Colonic mucosa (tissue), 4 donors: ENCODE measurements at regions not wholly inside any gene's neighbourhood (a gene's known extent, or its start where the extent isn't known, plus 50 kb on each side); places are given as distances from the start of the nearest gene placed in this dataset.

Experiments used
- DNase-seq: peaks from one replicate; pipeline ENCODE4 v3.0.0-alpha.2; 2020
- H3K27ac ChIP-seq: fragments of 200-600 bp; one replicate; pipeline ENCODE4 v1.8.0; 2021
- H3K27me3 ChIP-seq: fragments of 200-600 bp; one replicate; pipeline ENCODE4 v1.8.0; 2021
- H3K36me3 ChIP-seq: fragments of 200-600 bp; one replicate; pipeline ENCODE4 v1.8.0; 2021
- H3K4me1 ChIP-seq: fragments of 200-600 bp; one replicate; pipeline ENCODE4 v1.8.0; 2021; ENCODE audit warnings: mild to moderate bottlenecking
- H3K4me3 ChIP-seq: fragments of 200-600 bp; one replicate; pipeline ENCODE4 v1.8.0; 2021
- H3K9ac ChIP-seq, 2 donors: one replicate each; pipeline ENCODE4 v1.7.0; 2013; ENCODE audit warnings: control low read depth in 2 of 2, low read depth in 2 of 2, low read length in 2 of 2
- H3K9me3 ChIP-seq: fragments of 200-600 bp; one replicate; pipeline ENCODE4 v1.8.0; 2021
- intact Hi-C: fragments of 100-400 bp; cut with DNase I; formaldehyde crosslinking; loops from one replicate; pipeline ENCODE4 v1.14.1; 2022
- TF ChIP-seq, protein P1 (sequence below): fragments of 200-600 bp; IDR thresholded peaks from one replicate; pipeline ENCODE4 v1.8.0; 2022; ENCODE audit warnings: antibody characterized with exemption, mild to moderate bottlenecking
- donor health status: healthy.
- donor health status: DM: no; HTN: no; CAD: no.
- donor health status: DM: no; HTN: no; CAD: no.

DNA sequence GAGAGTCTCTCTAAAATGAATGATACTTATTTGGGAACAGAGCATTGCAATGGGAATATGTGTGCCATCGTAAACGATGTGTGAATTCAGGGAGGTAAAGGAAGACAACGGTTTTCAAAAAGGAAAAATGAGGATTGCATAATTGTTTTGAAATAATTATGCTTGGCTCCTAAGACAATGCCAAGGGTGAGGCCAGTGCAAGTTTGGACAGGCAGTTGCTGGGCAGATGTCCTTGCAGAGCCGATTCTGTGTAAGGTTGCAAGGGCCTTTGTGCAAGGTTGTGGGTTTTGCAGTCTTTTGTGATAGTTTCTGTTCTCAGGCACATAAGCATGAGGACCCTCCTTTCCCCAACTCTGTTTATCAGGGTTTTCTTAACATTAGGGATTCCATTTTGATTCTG lies 70.0 kb upstream of the ZNF236 start:
- no peaks in the 10 kb centered on the region for H3K36me3 ChIP-seq
- H3K9me3 ChIP-seq: no peaks in the 10 kb centered on the region
- TF ChIP-seq, protein P1, sequence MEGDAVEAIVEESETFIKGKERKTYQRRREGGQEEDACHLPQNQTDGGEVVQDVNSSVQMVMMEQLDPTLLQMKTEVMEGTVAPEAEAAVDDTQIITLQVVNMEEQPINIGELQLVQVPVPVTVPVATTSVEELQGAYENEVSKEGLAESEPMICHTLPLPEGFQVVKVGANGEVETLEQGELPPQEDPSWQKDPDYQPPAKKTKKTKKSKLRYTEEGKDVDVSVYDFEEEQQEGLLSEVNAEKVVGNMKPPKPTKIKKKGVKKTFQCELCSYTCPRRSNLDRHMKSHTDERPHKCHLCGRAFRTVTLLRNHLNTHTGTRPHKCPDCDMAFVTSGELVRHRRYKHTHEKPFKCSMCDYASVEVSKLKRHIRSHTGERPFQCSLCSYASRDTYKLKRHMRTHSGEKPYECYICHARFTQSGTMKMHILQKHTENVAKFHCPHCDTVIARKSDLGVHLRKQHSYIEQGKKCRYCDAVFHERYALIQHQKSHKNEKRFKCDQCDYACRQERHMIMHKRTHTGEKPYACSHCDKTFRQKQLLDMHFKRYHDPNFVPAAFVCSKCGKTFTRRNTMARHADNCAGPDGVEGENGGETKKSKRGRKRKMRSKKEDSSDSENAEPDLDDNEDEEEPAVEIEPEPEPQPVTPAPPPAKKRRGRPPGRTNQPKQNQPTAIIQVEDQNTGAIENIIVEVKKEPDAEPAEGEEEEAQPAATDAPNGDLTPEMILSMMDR: no peak
- intact Hi-C loops: no loop called here
- H3K4me1 ChIP-seq: no peaks in the 10 kb centered on the region
- DNase-seq: no peak
- H3K27me3 ChIP-seq: no peaks in the 10 kb centered on the region
- H3K27ac ChIP-seq: no peak overlapping the region
- no peak overlapping the region for H3K4me3 ChIP-seq
- no peak overlapping the region for H3K9ac ChIP-seq

DNA sequence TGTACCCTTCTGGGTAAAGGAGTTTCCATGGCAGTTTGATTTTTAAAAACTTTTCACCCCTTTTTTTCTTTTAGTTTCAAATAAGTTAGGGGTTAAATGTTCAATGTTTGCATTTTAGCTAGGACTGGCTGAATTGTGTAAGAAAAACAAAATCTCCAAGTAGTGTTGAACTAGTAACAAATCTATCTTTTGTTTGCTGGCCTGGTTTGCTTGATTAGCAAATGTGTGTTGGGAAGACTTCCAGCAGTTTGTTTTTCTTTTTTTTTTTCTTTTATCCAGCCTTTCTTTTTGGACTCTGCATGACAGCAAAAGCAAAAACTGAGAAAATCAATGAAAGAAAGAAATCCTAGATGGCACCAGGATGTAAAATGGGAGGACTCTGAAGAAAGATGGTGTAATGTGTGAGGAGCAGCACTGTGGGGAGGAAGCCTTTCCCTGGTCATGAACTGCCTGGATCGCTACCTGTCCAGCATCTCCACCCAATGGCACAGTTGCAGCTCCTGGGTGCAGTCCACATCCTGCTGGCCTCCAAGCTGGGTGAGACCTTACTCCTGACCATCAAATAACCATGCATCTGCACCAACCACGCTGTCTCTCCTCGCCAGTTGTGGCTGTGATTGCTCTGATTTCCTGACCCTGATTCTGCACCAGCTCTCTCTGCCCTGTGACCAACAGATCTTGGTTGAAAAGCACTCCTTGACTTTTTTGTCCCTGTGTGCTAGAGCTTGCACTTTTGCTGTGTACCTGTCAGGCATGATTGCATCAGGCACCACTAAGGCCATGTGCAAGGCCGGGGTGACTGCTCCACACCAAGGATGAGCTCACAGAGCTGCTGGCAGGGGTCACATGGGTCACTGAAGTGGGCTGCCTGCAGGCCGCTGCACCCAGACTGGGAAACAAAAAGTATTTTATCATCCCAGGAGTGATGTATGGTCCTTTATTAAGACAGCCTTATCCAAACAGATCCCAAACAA lies 71.2 kb upstream of the ZNF236 start:
- no peak for DNase-seq
- Histone ChIP-seq H3K9me3 (no peaks in the 10 kb centered on the region), H3K36me3 (no peaks in the 10 kb centered on the region), H3K27me3 (no peaks in the 10 kb centered on the region), H3K27ac (no peak overlapping the region), H3K4me1 (no peaks in the 10 kb centered on the region), H3K9ac (no peak overlapping the region), H3K4me3 (no peak overlapping the region)
- TF ChIP-seq, protein P1: no peak
- intact Hi-C loops: no loop called here

DNA sequence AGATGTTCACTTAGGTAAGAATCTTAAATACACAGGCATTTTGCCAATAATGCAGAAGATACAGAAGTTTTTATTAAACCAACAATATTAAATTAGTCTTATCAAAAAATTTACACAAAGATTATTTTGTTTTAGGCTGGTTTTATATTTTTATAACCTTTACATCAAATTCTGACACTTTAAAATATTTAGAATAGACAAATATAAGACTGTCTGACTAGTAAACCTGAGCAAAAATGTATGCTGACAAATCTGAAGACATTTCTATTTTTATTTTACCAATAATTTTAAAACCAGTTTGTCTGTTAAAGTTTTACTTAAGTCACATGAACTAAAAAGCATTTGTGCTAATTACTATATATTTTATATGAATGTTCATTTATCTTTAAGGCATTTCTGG lies 72.1 kb upstream of the ZNF236 start:
- TF ChIP-seq, protein P1: no peak
- H3K27me3 ChIP-seq: no peaks in the 10 kb centered on the region
- no peaks in the 10 kb centered on the region for H3K4me1 ChIP-seq
- H3K9ac ChIP-seq: no peak overlapping the region
- intact Hi-C loops: no loop called here
- no peak overlapping the region for H3K27ac ChIP-seq
- no peak overlapping the region for H3K4me3 ChIP-seq
- H3K9me3 ChIP-seq: no peaks in the 10 kb centered on the region
- no peak for DNase-seq
- no peaks in the 10 kb centered on the region for H3K36me3 ChIP-seq

DNA sequence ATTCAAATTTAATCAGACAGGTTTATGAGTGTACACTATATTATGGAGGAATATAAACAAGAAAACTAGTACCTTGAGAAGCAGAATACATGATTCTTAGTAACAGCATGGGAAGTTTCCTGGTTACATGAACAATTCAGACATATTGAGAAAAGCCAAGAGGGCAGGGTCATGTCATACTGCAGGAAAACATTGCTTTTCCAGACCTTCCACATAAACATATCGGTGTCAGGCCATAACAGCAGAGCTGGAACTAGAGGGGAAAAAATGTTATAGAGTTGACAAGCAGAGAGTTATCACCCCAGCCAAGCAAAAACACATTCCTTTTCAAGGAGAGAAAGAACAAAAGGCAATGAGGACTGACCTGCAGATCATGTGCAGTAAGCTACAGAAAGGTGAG lies 74.7 kb upstream of the ZNF236 start:
- intact Hi-C loops: no loop called here
- Histone ChIP-seq H3K36me3 (no peaks in the 10 kb centered on the region), H3K9ac (no peak overlapping the region), H3K9me3 (no peaks in the 10 kb centered on the region), H3K27me3 (no peaks in the 10 kb centered on the region), H3K4me1 (no peaks in the 10 kb centered on the region), H3K4me3 (no peak overlapping the region), H3K27ac (no peak overlapping the region)
- TF ChIP-seq, protein P1: no peak
- no peak for DNase-seq

DNA sequence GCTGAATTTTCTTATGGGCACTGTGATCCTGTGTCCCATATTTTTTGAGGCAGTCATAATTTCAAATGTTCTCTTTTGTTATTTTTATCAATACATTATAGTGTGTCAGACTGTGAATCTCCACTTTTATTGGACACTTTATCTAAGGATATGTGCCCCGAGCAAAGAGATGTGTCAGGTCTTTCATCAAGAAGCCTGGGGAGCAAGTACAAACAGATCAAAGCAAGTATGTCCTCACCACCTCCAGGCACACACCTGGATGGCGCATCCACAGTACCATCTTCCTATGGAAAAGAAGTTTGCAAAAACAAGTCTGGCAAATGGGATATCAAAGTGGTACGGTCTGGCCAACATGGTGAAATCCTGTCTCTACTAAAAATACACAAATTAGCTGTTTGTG lies 81.0 kb upstream of the ZNF236 start:
- no peaks in the 10 kb centered on the region for H3K4me1 ChIP-seq
- intact Hi-C loops: no loop called here

More for the DNA sequence above, 81.0 kb upstream of the ZNF236 start:
- TF ChIP-seq, protein P1: no peak
- Histone ChIP-seq H3K27me3 (no peaks in the 10 kb centered on the region), H3K9me3 (no peaks in the 10 kb centered on the region), H3K9ac (no peak overlapping the region), H3K4me3 (no peak overlapping the region), H3K27ac (no peak overlapping the region), H3K36me3 (no peaks in the 10 kb centered on the region)
- no peak for DNase-seq
